Astrocyte of the cerebellum (primary cell): ENCODE measurements at regions not wholly inside any gene's neighbourhood (a gene's known extent, or its start where the extent isn't known, plus 50 kb on each side); places are given as distances from the start of the nearest gene placed in this dataset.

Experiments
- DNase-seq: peaks from one replicate; pipeline ENCODE4 v3.0.0-alpha.2; 2011; ENCODE audit warnings: low read depth
- H3K4me3 ChIP-seq: 2 replicates; pipeline ENCODE4 v1.5.1; 2011; ENCODE audit warnings: mild to moderate bottlenecking, low read depth, low read length, moderate library complexity
- in situ Hi-C: cut with HindIII; loops from 2 replicates; pipeline ENCODE4 v1.10.0; 2017; ENCODE audit warnings: low sequenced_read_pairs
- TF ChIP-seq, protein P1 (sequence below): IDR thresholded peaks from 2 replicates; pipeline ENCODE4 v1.5.1; 2012; ENCODE audit warnings: low read length, low read depth, moderate library complexity, mild to moderate bottlenecking; ENCODE audit errors: missing control alignments

DNA sequence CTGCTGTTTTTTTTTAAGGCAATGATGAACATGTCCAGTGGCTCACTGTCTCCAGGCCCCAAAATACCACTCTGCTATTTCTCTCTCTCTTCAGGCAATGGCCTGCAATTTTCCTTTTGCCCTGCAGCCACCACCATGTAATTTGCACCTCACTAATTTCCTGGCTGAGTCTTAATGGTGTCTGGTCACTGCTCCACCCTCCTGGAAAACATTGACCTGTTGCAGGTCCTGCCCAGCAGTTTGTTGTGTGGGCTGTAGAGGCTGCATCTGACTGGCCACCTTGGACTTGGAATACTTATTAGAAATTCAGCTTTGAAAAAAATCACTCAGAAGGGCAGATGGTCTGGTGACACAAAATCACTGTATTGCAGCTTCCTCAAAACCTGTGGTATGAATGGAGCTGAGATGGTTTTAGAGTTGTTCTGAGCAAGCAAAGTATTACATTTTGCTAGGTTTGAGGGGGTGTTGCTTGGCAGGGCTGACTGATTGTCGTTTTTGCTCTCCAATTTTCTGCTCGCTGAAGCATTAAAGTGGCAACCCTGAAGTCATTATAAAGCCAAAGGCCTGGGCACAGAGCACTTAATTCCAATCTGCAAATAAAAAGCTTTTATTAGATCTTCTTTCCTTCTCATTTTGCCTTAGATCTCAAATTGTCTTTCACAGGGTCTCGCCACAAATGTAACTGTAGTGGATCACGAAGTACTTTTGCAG, 134.8 kb downstream of the TMEM174 start:
- no peak for DNase-seq
- no peak overlapping the region for H3K4me3 ChIP-seq
- in situ Hi-C loops, result loop anchor here (25.0 kb wide), 1 partner anchor 130 kb away; the partner anchor contains the start of gene FOXD1
- TF ChIP-seq, protein P1, sequence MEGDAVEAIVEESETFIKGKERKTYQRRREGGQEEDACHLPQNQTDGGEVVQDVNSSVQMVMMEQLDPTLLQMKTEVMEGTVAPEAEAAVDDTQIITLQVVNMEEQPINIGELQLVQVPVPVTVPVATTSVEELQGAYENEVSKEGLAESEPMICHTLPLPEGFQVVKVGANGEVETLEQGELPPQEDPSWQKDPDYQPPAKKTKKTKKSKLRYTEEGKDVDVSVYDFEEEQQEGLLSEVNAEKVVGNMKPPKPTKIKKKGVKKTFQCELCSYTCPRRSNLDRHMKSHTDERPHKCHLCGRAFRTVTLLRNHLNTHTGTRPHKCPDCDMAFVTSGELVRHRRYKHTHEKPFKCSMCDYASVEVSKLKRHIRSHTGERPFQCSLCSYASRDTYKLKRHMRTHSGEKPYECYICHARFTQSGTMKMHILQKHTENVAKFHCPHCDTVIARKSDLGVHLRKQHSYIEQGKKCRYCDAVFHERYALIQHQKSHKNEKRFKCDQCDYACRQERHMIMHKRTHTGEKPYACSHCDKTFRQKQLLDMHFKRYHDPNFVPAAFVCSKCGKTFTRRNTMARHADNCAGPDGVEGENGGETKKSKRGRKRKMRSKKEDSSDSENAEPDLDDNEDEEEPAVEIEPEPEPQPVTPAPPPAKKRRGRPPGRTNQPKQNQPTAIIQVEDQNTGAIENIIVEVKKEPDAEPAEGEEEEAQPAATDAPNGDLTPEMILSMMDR, result no peak

DNA sequence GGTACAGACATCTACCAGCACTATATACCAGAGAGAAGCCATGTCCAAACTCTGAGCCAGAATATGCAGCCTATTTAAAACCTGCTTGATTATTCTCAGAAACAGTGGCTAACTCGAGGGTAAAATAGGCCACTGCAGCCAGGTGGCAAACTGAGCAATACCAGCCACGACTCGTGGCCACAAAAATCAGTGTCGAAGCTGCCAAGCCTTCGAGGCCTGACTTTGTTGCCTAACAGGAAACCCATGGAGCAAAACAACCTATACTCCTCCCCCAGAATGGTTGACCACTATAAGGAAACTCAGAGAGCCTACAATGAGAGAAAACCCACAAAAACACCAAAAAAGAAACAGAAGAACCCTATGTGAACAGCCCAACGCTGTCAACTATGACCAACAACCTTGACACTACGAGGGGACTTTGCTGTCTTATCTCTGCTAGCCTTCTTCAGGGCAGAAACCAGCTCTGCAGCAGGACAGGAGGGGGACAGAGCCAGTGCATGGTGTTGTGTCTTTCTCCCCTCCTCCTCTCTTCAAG, 133.8 kb downstream of the TMEM174 start:
- in situ Hi-C loops, result loop anchor here (25.0 kb wide), 1 partner anchor 130 kb away; the partner anchor contains the start of gene FOXD1

GRCh38 chr5:73306078-73306719, 133.2 kb downstream of the TMEM174 start:
- in situ Hi-C loops, result loop anchor here (25.0 kb wide), 1 partner anchor 131 kb away; the partner anchor contains the start of gene FOXD1
- H3K4me3 ChIP-seq, result no peak overlapping the region
- DNase-seq, result no peak
- TF ChIP-seq, protein P1, result no peak

More for the DNA sequence above, 133.8 kb downstream of the TMEM174 start:
- DNase-seq, result no peak
- H3K4me3 ChIP-seq, result no peak overlapping the region
- TF ChIP-seq, protein P1, result no peak

DNA sequence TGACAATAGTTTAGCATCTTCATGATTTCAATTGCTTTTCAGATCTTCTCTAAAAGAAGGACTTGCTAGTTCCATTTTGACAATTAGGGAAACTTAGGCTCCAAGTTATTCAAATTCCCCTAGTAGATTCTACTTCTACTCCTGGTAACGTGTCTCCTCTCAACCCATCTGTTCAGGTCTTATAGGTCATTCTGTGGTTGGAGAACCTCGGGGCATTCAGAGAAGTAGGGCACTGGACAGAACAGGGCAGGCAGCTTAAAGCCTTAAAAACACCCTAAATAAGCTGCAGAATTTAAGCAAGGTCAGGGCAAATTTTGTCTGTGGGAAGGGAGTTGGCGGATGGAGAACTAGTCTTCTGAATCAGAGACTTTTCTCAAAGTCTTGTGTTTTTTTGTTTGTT, 132.4 kb downstream of the TMEM174 start:
- H3K4me3 ChIP-seq, result no peak overlapping the region
- in situ Hi-C loops, result loop anchor here (25.0 kb wide), 1 partner anchor 132 kb away; the partner anchor contains the start of gene FOXD1
- TF ChIP-seq, protein P1, result no peak
- no peak for DNase-seq

DNA sequence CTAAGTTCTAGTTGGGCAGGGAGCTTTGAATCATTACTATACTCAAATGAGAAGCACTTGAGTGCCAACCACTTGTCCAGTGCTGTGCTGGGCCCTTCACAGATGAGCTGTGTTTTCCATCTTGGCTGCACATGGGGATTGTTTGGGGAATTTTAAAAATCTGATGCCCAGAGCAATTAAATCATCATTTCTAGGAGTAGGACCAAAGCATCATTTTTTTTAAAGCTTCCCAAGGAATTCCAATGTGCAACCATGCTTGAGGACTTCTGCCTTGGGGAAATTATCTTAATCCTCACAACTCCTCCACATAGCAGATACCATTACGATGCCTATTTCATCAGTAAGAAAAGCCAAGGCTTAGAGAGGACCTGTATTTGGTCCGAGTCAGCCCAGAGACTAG, 131.4 kb downstream of the TMEM174 start:
- TF ChIP-seq, protein P1, result no peak
- in situ Hi-C loops, result loop anchor here (25.0 kb wide), 1 partner anchor 133 kb away; the partner anchor contains the start of gene FOXD1

More for the DNA sequence above, 131.4 kb downstream of the TMEM174 start:
- DNase-seq, result no peak
- H3K4me3 ChIP-seq, result no peak overlapping the region
